HG03469 (cell line): ENCODE measurements at regions not wholly inside any gene's neighbourhood (a gene's known extent, or its start where the extent isn't known, plus 50 kb on each side); places are given as distances from the start of the nearest gene placed in this dataset.
"Not testable (repeated sequence)": the region's sequence is repeated elsewhere in the genome, so short reads cannot be mapped to it uniquely, and the experiment has no call there.

Source experiments
- ATAC-seq: cut with Tn5 transposase; IDR thresholded peaks from one replicate; pipeline ENCODE4 v1.9.1; 2021; ENCODE audit warnings: mild to moderate bottlenecking, moderate library complexity, moderate number of reproducible peaks; ENCODE audit not compliant: unreplicated experiment

GRCh38 chr18:8912348-8913326 lies 189.9 kb upstream of the NDUFV2 start:
- no peak for ATAC-seq

- not testable (repeated sequence) for ATAC-seq
Observed at GRCh38 chr18:8913606-8914403, 188.7 kb upstream of the NDUFV2 start.

DNA sequence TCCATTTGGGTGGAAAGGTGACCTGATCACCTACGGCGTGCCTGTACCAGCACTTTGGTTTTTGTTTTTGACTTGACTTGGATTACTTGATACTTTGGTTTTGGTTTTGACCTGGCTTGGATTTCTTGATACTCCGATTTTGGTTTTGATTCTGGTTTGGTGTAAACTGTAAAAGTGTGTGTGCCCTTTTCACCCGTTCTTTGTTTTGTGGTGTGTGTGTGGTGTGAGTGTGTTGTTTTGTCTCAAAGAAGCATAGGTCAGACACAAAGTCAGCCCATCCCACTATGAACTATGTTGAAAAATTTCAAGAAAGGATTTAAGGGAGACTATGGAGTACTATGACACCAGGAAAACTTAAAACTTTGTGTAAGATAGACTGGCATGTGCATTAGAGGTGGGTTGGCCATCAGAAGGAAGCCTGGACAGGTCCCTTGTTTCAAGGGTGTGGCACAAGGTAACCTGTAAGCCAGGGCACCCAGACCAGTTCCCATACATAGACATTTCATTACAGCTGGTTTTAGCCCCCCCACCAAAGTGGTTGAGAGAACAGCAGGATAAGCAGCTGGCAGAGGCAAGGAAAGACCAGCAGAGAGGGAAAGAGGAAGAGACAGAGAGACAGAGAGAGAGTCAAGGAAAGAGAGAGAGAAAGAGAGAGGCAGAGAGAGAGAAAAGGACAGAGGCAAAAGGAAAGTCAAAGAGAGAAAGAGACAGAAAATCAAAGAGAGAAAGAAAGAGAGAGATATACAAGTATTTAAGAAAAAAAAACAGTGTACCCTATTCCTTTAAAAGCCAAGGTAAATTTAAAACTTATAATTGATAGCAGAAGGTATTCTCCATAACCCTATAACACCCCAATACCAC lies 187.9 kb upstream of the NDUFV2 start:
- ATAC-seq = not testable (repeated sequence)

DNA sequence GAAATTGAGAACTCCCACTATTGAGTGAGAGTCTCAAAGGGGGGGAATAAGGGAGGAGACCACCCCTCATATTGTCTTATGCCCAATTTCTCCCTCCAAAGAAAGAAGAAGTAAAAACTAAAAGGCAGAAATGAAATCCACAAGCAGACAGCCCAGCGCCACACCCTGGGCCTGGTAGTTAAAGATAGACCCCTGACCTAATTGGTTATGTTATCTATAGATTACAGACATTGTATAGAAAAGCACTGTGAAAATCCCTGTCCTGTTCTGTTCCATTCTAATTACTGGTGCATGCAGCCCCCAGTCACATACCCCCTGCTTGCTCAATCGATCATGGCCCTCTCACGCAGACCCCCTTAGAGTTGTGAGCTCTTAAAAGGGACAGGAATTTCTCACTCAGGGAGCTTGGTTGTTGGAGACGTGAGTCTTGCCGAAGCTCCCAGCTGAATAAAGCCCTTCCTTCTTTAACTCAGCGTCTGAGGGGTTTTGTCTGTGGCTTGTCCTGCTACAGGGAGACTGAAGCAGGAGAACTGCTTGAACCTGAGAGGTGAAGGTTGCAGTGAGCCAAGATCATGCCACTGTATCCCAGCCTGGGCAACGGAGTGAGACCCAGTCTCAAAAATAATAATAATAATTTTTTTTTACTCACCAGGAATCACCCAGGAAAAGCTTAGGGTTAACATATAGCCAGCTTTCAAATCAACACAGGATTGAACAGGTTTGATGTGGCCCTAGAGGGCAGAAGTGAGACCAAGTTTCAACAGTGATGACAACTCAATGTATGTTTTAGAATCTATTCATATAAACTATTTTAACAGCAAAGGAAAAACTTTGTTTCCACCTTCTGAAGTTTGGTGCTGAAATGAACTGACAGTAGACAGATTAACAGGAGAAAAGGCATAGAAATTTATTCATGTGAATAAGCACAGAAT lies 181.4 kb upstream of the NDUFV2 start:
- not testable (repeated sequence) for ATAC-seq

DNA sequence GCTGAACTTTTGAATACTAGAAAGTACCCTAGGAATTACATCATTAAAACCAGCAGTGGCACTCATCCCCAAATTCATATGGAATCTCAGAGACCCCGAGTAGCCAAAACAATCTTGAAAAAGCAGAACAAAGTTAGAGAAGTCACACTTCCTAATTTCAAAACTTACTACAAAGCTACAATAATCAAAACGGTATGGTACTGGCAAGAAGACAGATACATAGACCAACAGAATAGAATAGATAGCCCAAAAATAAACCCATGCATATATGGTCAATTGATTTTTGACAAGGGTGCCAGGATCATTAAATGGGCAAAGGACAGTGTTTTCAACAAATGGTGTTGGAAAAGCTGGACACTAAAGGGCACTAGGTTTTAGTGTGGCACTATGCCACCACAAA lies 176.0 kb upstream of the NDUFV2 start:
- ATAC-seq = no peak

GRCh38 chr18:8928044-8928443 lies 174.5 kb upstream of the NDUFV2 start:
- ATAC-seq = no peak

DNA sequence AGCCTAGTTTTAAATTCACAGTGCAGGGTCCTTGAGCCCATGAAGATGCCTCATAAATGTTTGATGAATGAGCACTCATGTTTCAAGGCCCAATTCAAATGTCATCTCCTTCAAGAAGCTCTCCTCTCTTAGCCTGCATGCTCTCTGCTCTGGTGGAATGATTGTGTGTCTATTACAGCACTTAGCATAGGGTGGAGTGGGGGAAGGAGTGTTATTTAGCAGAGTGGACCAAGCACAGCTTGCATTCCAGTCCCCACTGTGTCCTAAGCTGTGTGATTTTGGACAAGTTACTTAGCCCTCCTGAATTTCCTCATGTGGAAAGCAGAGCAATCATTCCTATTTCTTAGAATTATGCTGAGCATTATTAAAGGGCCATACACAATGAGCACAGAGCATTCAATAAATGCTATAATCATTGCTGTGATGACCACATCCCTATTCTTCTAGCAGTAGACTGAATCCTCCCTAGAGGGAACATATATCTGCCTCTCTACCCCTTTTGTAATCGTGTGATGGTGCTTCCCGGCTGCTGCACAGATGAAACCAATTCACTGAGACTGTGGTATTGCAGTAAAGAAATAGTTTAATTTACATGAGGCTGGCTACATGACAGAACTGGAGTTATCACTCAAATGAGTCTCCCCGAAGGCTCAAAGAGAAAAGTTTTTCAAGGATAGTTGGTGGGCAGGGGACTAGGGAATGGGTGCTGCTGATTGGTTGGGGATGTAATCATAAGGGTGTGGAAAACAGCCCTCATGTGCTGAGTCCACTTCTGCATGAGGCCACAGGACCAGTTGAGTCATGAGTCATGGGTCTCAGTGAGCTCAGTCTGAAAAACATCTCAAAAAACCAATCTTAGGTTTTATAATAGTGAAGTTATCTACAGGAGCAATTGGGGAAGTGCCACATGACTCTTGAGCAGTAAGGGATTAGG lies 173.4 kb upstream of the NDUFV2 start:
- no peak for ATAC-seq

DNA sequence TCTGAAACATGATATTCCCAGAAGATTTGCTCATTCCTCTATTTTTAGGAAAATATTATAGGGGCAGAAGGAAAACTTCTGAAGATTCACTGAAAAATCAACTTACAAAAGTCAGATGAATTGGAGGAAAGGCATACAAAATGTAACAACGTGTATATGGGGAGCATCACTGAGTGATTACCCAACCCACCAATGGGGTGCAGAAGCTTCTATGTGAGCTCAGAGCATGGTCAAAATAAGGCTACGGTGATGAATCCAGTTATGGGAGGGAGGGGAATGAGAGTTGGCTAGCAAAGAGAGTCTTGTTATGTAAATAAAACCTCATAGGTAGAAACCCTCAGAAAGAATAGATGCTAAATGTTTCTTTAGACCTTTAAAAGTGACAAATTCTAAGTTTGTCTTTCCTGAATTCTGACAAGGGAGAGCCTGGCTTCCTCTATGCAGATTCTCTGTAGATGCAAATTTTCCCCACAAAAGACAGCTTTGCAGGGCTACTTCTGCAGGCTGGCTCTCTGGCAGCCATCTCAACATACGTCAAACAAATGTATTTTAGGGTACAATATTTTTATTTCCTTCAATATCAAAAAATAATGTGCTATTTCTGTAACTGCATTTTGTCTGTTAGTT lies 171.4 kb upstream of the NDUFV2 start:
- no peak for ATAC-seq

- ATAC-seq = no peak
Observed at GRCh38 chr18:8932866-8933265, 169.6 kb upstream of the NDUFV2 start.

GRCh38 chr18:8933714-8934284 lies 168.7 kb upstream of the NDUFV2 start:
- no peak for ATAC-seq

- ATAC-seq = not testable (repeated sequence)
Observed at GRCh38 chr18:8935346-8935745, 167.2 kb upstream of the NDUFV2 start.

DNA sequence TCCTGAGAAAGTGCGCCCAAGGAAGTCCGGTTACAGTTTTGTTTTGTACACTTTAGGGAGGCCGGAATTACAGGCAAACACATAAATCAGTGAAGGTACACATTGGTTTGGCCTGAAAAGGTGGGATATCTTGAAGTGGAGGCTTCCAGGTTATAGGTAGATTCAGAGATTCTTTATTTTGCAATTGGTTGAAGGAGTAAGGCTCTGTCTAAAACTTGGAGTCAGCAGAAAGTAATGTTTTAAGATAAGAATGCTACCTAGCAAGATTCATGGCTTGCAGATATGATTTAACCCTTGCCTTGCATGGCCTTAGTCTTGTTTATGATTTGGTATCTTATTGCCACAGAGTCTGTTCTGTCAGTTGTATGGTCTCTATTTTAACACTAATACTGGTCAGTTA lies 165.9 kb upstream of the NDUFV2 start:
- ATAC-seq = no peak

DNA sequence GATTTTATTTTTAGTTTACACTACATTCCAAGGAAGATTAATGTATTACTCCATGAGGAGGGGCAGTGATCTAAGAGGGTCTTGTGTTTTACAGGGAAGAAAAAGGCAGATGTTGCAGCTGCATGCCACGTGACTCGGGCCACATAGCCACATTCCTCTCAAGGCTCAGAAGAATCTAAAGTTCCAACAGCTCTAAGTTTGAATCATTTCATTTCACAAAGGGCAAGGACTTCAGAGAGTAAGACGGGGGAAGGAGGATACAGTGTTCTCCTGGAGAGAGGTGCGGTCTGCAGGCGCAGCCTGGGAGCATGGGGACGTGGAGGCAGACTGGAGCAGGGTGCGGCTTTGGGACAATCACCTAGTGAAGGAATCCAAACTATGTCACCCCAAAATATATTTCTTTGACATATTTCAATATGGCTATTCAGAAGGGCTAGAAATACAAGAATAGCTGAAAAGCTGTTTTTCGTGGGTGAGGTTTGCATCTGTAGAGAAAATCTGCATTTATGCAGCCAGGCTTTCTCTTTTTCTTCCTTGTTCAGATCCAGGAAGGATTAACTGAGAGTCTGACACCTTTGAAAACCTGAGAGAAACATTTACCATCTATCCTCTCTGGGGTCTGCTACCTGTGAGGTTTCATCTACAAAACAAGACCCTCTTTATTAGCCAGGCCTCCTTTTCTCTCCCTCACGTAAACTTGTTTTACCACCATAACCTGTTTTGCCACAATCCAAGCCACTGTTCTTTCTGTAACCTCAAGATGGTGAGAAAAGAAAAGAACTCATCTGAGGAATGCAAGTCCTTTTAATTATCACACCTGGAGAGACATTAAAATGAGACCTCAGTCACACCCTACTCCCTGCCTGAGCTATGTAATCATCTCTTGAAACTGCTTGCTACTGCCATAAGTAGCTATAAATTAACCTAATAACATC lies 165.1 kb upstream of the NDUFV2 start:
- ATAC-seq = no peak

DNA sequence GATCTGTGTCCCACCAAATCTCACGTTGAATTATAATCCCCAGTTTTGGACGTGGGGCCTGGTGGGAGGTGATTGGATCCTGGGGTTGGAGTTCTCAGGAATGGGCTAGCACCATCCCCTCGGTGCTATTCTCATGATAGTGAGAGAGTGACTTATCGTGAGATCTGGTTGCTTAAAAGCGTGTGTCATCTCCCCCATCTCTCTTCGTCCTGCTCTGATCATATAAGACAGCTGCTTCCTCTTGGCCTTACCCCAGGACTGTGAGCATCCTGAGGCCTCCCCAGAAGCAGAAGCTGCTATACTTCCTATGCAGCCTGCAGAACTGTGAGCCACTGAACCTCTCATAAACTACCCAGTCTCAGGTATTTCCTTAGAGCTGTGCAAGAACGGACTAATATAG lies 163.7 kb upstream of the NDUFV2 start:
- ATAC-seq = no peak

DNA sequence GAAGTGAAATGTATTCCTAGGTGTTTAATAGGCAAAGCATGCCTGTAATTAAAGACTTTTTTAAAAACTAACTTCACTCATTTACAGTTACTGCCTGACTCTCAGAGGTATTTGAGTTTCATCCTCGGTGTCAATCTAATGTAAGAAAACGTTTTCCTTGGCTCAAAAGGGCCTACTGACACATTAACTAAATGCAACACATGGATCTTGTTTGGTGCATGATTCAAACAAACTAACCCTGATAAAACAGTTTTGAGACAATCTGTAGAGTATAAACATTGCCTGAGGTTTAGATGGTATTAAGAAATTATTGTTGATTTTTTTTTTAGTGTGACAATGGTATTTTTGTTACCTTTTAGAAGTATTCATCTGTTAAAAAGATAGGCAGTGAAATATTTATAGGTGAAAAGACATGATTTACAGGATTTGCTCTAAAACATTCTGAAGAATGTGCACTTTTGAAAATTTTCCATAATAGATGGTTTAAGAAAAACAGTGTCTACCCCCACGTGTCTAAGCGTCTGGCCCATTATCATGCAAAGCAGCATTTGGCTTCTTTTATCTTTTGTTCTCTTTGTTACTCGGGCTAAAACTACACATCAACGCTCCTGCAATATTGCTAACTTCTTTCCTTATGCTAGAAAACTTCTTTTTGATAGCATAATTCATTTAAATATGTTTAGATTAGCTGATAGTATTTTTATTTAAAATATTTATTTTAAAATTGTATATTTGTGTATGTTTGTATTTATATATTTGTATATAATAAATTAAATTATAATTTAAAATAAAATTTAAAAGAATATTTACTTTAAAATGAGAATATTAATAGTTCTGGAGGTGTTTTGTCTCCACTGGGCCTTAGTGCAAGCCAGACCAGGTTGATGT lies 160.2 kb upstream of the NDUFV2 start:
- no peak for ATAC-seq
